KBM-7 (cell line): ENCODE measurements at regions not wholly inside any gene's neighbourhood (a gene's known extent, or its start where the extent isn't known, plus 50 kb on each side); places are given as distances from the start of the nearest gene placed in this dataset.
A peak's percentile ranks its signal among the peaks of the same experiment; 100 is the strongest.
"Not testable (repeated sequence)": the region's sequence is repeated elsewhere in the genome, so short reads cannot be mapped to it uniquely, and the experiment has no call there.

Experiments
- DNase-seq: peaks from one replicate; pipeline ENCODE4 v3.0.0-alpha.2; 2015
- in situ Hi-C: fragments of 300-500 bp; cut with MboI; formaldehyde crosslinking; loops from 2 replicates; pipeline ENCODE4 v1.14.3; 2020; ENCODE audit warnings: low sequenced_read_pairs, low pct_unique_long_range_greater_than_20kb, mixed read lengths

GRCh38 chr1:229157480-229157879 lies 113.4 kb upstream of the RAB4A start:
- in situ Hi-C loops = no loop called here
- no peak for DNase-seq

- DNase-seq = peak; percentile 80
- in situ Hi-C loops = no loop called here
Measured at GRCh38 chr1:229158341-229158921, 112.5 kb upstream of the RAB4A start.

GRCh38 chr1:229158927-229159326 lies 112.0 kb upstream of the RAB4A start:
- in situ Hi-C loops = no loop called here
- no peak for DNase-seq

- in situ Hi-C loops = no loop called here
- no peak for DNase-seq
Measured at GRCh38 chr1:229159668-229160544, 111.0 kb upstream of the RAB4A start.

- in situ Hi-C loops = no loop called here
- no peak for DNase-seq
Measured at GRCh38 chr1:229161740-229162139, 109.2 kb upstream of the RAB4A start.

- in situ Hi-C loops = no loop called here
- DNase-seq = no peak
Measured at GRCh38 chr1:229162825-229163515, 107.9 kb upstream of the RAB4A start.

- in situ Hi-C loops = no loop called here
Measured at GRCh38 chr1:229164348-229164747, 106.6 kb upstream of the RAB4A start.

GRCh38 chr1:229164836-229165735 lies 105.8 kb upstream of the RAB4A start:
- in situ Hi-C loops = no loop called here
- DNase-seq = no peak

More at GRCh38 chr1:229164348-229164747, 106.6 kb upstream of the RAB4A start:
- DNase-seq = no peak

GRCh38 chr1:229167318-229167717 lies 103.6 kb upstream of the RAB4A start:
- in situ Hi-C loops = no loop called here
- no peak for DNase-seq

GRCh38 chr1:229169399-229169798 lies 101.5 kb upstream of the RAB4A start:
- in situ Hi-C loops = no loop called here

GRCh38 chr1:229170274-229170673 lies 100.6 kb upstream of the RAB4A start:
- DNase-seq = no peak
- in situ Hi-C loops = no loop called here

More at GRCh38 chr1:229169399-229169798, 101.5 kb upstream of the RAB4A start:
- no peak for DNase-seq

GRCh38 chr1:229170778-229171505 lies 100.0 kb upstream of the RAB4A start:
- in situ Hi-C loops = no loop called here
- no peak for DNase-seq

- in situ Hi-C loops = no loop called here
- no peak for DNase-seq
Measured at GRCh38 chr1:229171934-229172333, 99.0 kb upstream of the RAB4A start.

- in situ Hi-C loops, DNase-seq: not testable (repeated sequence)
Measured at GRCh38 chr1:229173491-229174476, 97.1 kb upstream of the RAB4A start.

GRCh38 chr1:229175297-229175696 lies 95.6 kb upstream of the RAB4A start:
- DNase-seq, in situ Hi-C loops: not testable (repeated sequence)

- in situ Hi-C loops, DNase-seq: not testable (repeated sequence)
Measured at GRCh38 chr1:229176457-229176856, 94.5 kb upstream of the RAB4A start.

GRCh38 chr1:229180161-229180560 lies 90.8 kb upstream of the RAB4A start:
- DNase-seq = no peak
- in situ Hi-C loops = no loop called here
